Ascending aorta (tissue), 2 donors: ENCODE measurements at regions not wholly inside any gene's neighbourhood (a gene's known extent, or its start where the extent isn't known, plus 50 kb on each side); places are given as distances from the start of the nearest gene placed in this dataset.
"Not testable (repeated sequence)": the region's sequence is repeated elsewhere in the genome, so short reads cannot be mapped to it uniquely, and the experiment has no call there.

Experiments used
- DNase-seq, 2 donors: peaks; one replicate each; pipeline ENCODE4 v3.0.0-alpha.2; 2019; ENCODE audit warnings: low spot score in 2 of 2
- H3K27ac ChIP-seq, 2 donors: fragments of 200-600 bp; sonication (generic); one replicate each; pipeline ENCODE4 v1.5.1; 2016 to 2017; ENCODE audit warnings: mild to moderate bottlenecking in 1 of 2
- H3K27me3 ChIP-seq: fragments of 200-600 bp; sonication (generic); one replicate; pipeline ENCODE4 v1.5.1; 2017
- H3K36me3 ChIP-seq, 2 donors: fragments of 200-600 bp; sonication (generic); one replicate each; pipeline ENCODE4 v1.5.1; 2016
- H3K4me1 ChIP-seq, 2 donors: fragments of 200-600 bp; sonication (generic); one replicate each; pipeline ENCODE4 v1.5.1; 2016 to 2017; ENCODE audit warnings: mild to moderate bottlenecking in 1 of 2
- H3K4me3 ChIP-seq, 2 donors: fragments of 200-600 bp; sonication (generic); one replicate each; pipeline ENCODE4 v1.5.1; 2016 to 2017; ENCODE audit warnings: mild to moderate bottlenecking in 1 of 2
- H3K9me3 ChIP-seq, 2 donors: fragments of 200-600 bp; sonication (generic); one replicate each; pipeline ENCODE4 v1.5.1; 2016
- CTCF ChIP-seq, 3 experiments: fragments of 200-600 bp in 2 of 3; fragments of 450-650 bp in 1 of 3; sonication (generic) in 2 of 3; IDR thresholded peaks; one replicate each; pipeline ENCODE4 v1.5.1; 2016 to 2019; ENCODE audit warnings: antibody characterized with exemption in 3 of 3, mild to moderate bottlenecking in 1 of 3, moderate library complexity in 1 of 3
- intact Hi-C: fragments of 100-400 bp; cut with DNase I; formaldehyde crosslinking; loops from one replicate; pipeline ENCODE4 v1.15.1; 2023

- no peak for DNase-seq
- Histone ChIP-seq H3K4me3 (no peak overlapping the region), H3K9me3 (no peaks in the 10 kb centered on the region), H3K4me1 (no peaks in the 10 kb centered on the region), H3K27me3 (no peaks in the 10 kb centered on the region), H3K36me3 (no peaks in the 10 kb centered on the region), H3K27ac (no peak overlapping the region)
- TF ChIP-seq CTCF (IDR thresholded peaks at IDR 0.05), result no peak
- intact Hi-C loops, result no loop called here
These were observed 310.5 kb upstream of the TRPM3 start for GRCh38 chr9:71431931-71432330.

- DNase-seq, H3K9me3 ChIP-seq, H3K27me3 ChIP-seq, H3K27ac ChIP-seq, H3K4me1 ChIP-seq, H3K36me3 ChIP-seq, intact Hi-C loops, H3K4me3 ChIP-seq: not testable (repeated sequence)
These were observed 285.9 kb upstream of the TRPM3 start for GRCh38 chr9:71407341-71407740.

GRCh38 chr9:71403106-71403505 is 281.7 kb upstream of the TRPM3 start:
- H3K4me3 ChIP-seq, result no peak overlapping the region
- H3K4me1 ChIP-seq, result no peaks in the 10 kb centered on the region
- no peaks in the 10 kb centered on the region for H3K27me3 ChIP-seq
- intact Hi-C loops, result no loop called here
- no peak overlapping the region for H3K27ac ChIP-seq
- TF ChIP-seq CTCF (IDR thresholded peaks at IDR 0.05), result no peak
- no peaks in the 10 kb centered on the region for H3K9me3 ChIP-seq
- no peak for DNase-seq
- H3K36me3 ChIP-seq, result no peaks in the 10 kb centered on the region

GRCh38 chr9:71393005-71393404 is 271.6 kb upstream of the TRPM3 start:
- intact Hi-C loops, result no loop called here
- no peak for TF ChIP-seq CTCF (IDR thresholded peaks at IDR 0.05)
- no peak overlapping the region for H3K4me3 ChIP-seq

GRCh38 chr9:71384343-71384742 is 262.9 kb upstream of the TRPM3 start:
- intact Hi-C loops, result no loop called here

More at GRCh38 chr9:71393005-71393404, 271.6 kb upstream of the TRPM3 start:
- no peak for DNase-seq
- H3K27me3 ChIP-seq, result no peaks in the 10 kb centered on the region
- H3K9me3 ChIP-seq, result no peaks in the 10 kb centered on the region
- no peaks in the 10 kb centered on the region for H3K36me3 ChIP-seq
- no peaks in the 10 kb centered on the region for H3K4me1 ChIP-seq
- no peak overlapping the region for H3K27ac ChIP-seq

GRCh38 chr9:71383308-71383940 is 262.0 kb upstream of the TRPM3 start:
- Histone ChIP-seq H3K9me3 (no peaks in the 10 kb centered on the region), H3K36me3 (no peaks in the 10 kb centered on the region), H3K27me3 (no peaks in the 10 kb centered on the region), H3K27ac (no peak overlapping the region), H3K4me1 (no peaks in the 10 kb centered on the region), H3K4me3 (no peak overlapping the region)
- intact Hi-C loops, result no loop called here
- DNase-seq, result no peak
- no peak for TF ChIP-seq CTCF (IDR thresholded peaks at IDR 0.05)

More at GRCh38 chr9:71384343-71384742, 262.9 kb upstream of the TRPM3 start:
- no peaks in the 10 kb centered on the region for H3K4me1 ChIP-seq
- no peak for DNase-seq
- no peaks in the 10 kb centered on the region for H3K36me3 ChIP-seq
- no peaks in the 10 kb centered on the region for H3K27me3 ChIP-seq
- TF ChIP-seq CTCF (IDR thresholded peaks at IDR 0.05), result no peak
- no peaks in the 10 kb centered on the region for H3K9me3 ChIP-seq
- no peak overlapping the region for H3K27ac ChIP-seq
- H3K4me3 ChIP-seq, result no peak overlapping the region
